Stimulated activated CD4-positive, alpha-beta T cell treated with anti-CD3 and anti-CD28 coated beads, Interleukin-4, amount 100 ng/mL, for 1 hour (primary cell): ENCODE measurements at regions not wholly inside any gene's neighbourhood (a gene's known extent, or its start where the extent isn't known, plus 50 kb on each side); places are given as distances from the start of the nearest gene placed in this dataset.

Source experiments
- DNase-seq: peaks from one replicate; pipeline ENCODE4 v3.0.0-alpha.2; 2020

- DNase-seq, result no peak
Measured at GRCh38 chr15:97672586-97672985, 287.9 kb upstream of the ARRDC4 start.

DNA sequence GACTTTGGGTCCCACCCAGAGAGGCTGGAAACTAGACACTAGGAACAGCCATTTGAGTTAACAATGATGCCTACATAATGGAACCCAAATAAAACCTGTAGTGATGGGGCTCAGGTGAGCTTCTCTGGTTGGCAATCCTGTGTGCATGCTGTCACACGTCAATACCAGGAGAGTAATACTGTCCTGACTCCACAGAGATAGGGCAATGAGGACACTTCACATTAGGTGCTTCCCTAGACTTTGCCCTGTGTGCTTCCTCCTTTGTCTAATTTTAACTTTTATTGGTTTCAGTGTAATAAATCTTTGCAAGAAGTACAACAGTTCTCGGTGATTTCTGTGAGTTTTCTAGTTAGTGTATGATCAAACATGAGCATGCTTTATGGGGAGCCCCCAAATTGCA is 281.8 kb upstream of the ARRDC4 start:
- no peak for DNase-seq

DNA sequence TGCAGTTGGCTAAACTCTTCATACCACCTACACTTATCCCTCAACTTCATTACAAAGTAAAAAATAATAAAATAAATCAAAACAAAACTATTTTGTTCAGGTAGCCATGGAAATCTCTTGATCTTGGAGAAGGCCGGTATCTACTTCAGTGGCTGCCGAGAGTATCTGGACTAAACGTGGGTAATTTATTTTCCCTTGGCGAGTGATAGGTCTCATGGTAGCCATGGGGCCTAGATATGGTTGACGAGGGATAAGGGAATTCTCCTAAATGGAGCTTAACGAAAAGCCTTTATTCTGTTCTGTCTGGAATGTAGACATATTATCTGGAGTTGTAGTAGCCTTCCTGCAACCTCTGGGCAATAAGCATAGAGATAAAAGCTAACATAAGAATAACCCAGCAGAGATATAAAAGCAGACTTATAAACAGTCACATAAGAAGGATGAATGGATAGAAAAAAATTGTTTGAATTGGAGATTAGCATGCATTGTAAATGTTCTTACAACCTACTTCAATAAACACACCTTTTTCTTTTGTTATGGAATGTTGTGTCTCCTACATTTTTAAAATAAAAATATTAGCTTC is 281.3 kb upstream of the ARRDC4 start:
- no peak for DNase-seq

DNA sequence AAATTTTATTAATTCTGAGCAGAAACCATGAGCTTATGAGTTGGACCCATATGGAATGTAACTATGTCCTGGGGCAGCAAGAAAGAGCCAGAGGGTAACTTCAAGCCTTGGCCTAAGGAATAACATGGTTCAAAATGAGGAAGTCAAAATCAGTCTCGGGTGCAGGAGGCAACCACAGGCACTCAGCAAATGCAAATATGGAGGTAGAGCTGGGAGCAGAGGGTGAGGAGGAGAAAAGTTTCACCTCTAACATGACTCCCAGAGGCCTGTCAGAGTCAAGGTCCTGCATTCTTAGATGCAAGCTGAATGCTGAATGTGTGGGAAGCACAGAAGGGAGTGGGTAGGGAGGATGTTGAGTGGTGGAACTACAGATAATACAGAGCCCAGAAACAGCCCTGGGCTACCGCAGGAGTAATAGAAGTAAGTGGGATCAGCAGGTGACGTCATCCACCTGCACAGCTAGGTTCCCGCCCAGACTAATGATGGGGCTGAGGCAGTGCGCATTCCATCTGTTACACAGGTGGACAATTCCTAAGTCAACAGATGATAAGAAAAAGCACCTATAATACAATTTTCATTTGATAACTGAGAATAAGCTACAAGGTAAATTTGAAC is 279.8 kb upstream of the ARRDC4 start:
- no peak for DNase-seq

DNA sequence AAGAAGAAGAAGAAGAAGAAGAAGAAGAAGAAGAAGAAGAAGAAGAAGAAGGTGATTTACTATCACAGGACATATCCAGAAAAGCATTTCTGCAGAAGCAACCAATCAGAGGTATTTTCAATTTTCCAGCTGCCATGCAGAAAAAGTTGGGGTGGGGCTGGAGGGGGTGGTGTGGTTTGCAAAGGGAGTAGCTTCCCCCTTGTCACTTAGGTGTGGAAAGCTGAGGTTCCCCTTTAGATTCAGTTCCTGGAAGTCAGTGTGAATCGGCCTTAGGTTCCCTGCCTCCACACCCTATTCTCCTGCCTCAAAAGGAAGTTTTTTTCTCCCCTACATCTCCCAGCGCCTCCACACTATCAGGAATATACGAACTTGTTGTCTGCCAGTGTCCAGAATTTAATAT is 276.7 kb upstream of the ARRDC4 start:
- no peak for DNase-seq

DNA sequence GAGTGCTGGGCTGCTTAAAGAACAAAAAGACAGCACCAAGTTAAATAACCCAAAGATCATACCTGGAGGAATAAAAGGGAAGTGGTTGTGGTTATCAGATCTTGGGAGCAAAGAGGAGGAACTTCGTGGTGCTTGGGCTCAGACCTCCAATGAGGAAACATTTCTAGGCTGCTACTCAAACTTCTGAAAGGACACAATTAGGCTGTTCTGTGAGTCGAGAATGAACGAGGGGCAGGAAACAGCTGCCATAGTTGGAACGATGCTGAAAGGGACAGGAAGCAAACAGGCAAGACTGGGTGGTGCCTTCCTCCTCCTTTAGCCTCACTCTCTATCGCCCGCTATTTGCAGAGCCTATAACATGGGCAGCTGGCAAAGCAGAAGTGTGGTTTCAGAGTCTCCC is 276.3 kb upstream of the ARRDC4 start:
- DNase-seq, result no peak

- no peak for DNase-seq
Measured at GRCh38 chr15:97686324-97686723, 274.2 kb upstream of the ARRDC4 start.

DNA sequence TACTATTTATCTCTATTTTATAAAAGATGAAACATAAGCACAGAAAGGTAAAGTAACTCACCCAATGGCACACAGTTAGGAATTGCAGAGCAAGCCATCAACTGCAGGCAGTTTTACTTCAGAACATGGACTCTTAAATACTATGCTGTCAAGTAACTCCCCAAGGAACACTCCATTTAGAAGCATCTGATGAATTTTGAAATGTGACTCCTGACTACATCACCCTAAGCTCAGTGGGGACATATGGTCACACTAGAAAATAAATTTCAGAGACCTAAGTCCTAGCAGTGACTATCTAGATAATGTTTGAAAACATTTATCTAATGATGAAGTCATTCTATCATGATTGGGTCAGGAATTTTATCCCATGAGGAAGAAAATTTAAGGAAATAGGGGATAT is 272.8 kb upstream of the ARRDC4 start:
- DNase-seq, result no peak

GRCh38 chr15:97688177-97688576 is 272.3 kb upstream of the ARRDC4 start:
- no peak for DNase-seq

- no peak for DNase-seq
Measured at GRCh38 chr15:97688886-97689285, 271.6 kb upstream of the ARRDC4 start.

GRCh38 chr15:97691078-97691477 is 269.4 kb upstream of the ARRDC4 start:
- no peak for DNase-seq

DNA sequence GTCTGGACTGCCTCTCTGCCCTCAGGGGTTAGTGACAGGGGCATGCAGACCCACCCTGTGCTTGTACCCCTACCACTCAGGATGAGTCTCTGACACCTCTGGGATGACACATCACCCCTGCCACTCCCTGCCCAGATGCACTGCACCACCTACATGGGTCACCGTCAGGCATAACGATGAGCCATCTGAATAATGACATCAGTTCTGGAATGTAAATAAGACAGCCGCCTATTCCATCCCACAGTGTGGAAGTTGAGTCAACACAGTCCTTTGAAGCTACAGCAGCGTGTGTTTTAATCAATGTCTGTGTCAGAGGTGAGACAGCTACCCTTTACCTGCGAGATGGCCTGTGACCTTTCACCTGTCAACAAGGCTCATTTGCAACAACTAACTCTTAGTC is 268.7 kb upstream of the ARRDC4 start:
- DNase-seq, result no peak

- no peak for DNase-seq
Measured at GRCh38 chr15:97692301-97693015, 268.0 kb upstream of the ARRDC4 start.

GRCh38 chr15:97694456-97694855 is 266.0 kb upstream of the ARRDC4 start:
- no peak for DNase-seq

GRCh38 chr15:97703400-97703799 is 257.1 kb upstream of the ARRDC4 start:
- no peak for DNase-seq

DNA sequence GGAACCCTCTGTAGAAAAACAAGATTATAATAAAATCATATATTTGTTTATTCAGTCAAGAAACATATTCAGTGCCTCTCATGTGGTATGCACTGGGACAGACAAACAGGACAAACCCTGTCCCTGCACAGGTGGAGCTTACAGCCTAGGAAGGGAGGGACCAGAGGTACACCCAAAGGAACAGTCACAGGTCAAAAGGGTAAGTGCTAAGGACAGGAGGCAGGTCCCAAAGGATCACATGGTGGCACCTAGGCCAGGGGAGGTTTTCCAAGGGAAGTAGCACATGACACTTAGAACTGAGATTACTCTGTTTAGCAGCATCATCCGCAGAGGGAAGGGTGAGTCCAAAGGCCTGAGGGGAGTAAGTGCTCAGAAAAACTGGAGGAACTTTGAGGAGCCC is 254.4 kb upstream of the ARRDC4 start:
- no peak for DNase-seq

DNA sequence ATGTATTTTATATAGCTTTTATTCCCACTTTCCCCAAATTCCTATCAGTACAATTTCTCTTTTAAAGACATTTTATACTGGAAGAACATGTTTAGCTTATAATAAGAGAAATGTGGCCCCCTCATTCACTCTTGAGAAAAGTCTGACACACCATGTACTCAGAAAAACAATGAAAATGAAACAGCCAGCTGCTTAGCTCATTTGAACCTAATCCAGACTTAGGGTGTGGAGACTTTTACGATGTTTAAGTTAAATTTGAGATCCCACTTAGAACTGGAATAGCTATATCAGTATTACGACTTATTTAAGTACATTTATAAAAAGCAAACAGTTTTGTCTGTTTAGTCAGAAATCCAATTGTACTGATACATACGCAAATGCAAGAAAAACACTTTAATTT is 252.3 kb upstream of the ARRDC4 start:
- no peak for DNase-seq

GRCh38 chr15:97712530-97712929 is 248.0 kb upstream of the ARRDC4 start:
- no peak for DNase-seq

DNA sequence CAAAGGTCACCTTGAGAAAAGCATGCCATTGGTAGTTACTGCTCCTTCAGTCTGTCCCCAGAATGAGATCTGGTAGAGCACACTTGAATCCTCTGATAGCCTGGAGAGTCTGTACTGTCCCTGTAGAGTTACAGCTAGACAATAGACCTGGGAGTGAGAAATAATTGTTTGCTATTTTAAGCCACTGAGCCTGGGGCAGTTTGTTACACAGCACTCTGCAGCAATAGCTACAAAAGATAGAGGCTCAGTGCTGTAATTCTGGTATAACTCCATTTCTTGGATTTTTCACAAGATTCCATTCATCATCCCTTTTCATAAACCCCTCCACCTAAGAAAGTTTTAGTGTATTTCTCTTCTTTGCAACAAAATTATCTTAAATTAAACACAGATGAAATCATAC is 242.7 kb upstream of the ARRDC4 start:
- no peak for DNase-seq

DNA sequence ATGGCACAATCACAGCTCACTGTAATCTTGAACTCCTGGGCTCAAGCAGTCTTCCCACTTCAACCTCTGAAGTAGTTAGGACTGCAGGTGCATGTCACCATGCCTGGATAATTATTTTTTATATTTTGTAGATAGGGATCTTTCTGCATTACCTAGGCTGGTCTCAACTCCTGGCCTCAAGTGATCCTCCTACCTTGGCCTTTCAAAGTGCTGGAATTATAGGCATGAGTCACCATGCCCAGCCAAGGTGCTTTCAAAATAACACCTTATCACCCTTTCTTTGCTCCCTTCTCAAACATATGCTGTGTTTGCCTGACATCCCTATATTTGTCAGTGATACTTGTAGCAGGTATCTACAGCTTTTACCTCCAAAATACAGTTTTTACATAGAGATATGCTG is 242.0 kb upstream of the ARRDC4 start:
- no peak for DNase-seq

DNA sequence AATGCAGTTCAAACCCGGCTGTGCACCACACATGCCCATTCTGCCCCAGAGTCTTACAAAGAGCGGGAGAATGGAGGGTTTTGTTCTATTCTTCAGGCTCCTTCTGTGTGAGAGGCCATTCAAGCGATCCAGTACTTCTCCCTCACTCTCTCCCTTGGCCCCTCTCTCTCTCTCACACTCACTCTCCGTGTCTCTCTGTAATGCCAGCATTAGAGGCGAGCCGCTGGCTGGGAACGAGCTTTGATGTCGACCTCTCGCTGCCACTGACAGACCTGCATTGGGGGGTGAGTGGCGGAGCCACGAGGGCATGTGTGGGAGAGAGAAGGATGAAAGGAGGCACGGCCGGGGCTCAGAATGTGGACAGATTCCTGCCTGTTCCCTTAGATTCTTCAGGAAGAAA is 231.7 kb upstream of the ARRDC4 start:
- DNase-seq, result no peak

DNA sequence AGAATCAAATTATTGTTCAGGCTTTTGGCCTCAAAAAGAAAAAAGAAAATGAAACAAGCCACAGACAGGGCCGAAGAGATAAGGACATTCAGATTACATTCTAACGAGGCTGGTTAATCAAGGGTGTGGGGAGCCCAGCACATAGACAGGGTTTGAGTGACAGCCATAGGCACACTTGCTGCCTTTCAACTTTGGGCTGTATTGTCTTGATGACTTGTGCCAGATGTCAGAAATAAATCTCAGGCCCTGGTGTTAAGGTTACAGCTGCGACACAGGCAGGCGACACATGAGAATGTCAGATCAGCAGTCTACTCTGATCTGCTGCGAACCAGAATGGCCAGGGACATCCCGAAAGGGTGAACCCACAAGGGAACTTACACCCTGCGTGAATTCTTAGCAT is 231.2 kb upstream of the ARRDC4 start:
- no peak for DNase-seq

- no peak for DNase-seq
Measured at GRCh38 chr15:97730315-97730714, 230.2 kb upstream of the ARRDC4 start.

DNA sequence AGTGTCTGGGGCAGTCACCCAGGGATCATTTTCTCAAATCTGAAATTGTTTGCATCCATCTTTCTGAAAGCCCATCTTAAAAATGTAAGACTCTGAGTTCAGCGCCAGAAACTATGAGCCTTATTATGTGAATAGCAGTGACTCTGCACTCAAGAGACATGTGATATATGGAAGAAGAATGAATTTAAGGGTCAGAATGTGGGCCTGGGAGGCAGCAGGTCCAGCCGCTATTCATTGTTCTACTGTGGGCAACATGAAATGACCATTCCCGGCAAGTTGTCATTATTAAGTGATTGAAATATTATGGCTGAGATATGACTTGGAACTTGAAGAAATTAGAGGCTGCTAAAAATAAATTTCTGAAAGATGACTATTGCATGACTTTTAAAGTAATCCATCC is 228.6 kb upstream of the ARRDC4 start:
- no peak for DNase-seq

DNA sequence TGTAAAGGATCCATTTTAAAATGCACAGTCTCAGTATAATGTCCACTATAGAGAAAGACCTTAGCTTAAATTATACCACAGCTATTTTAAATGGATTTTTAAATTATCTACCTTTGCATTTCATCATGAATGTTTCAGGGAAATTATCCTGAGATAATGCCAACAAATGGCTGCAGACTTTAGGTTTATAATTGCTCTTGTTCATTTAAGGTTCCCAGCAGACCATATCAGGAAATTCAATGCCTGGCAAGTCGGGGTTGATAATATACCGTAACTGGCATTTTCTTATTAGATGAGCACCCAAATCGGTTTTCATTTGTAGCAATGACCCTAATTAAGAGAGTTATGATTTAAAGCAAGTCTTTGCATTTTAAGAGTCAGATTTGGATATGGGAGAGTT is 227.1 kb upstream of the ARRDC4 start:
- DNase-seq, result no peak
